ENCODE measurements at regions not wholly inside any gene's neighbourhood (a gene's known extent, or its start where the extent isn't known, plus 50 kb on each side); places are given as distances from the start of the nearest gene placed in this dataset.
"Not testable (repeated sequence)": the region's sequence is repeated elsewhere in the genome, so short reads cannot be mapped to it uniquely, and the experiment has no call there.

- Mint-ChIP-seq H3K4me3 (no peak overlapping the region), H3K4me1 (ENCODE audit: low read depth) (no peaks in the 10 kb centered on the region), H3K36me3 (ENCODE audit: low read depth) (no peaks in the 10 kb centered on the region), H3K27me3 (no peaks in the 10 kb centered on the region), H3K9me3 (peaks cover 4% of the 10 kb centered on the region), H3K27ac (no peak overlapping the region)
- no peak for DNase-seq
Observed at GRCh38 chr15:36160351-36160750, 419.1 kb upstream of the CDIN1 start.

- H3K4me3 Mint-ChIP-seq = no peak overlapping the region
- H3K27ac Mint-ChIP-seq = no peak overlapping the region
- peaks cover 3% of the 10 kb centered on the region for H3K9me3 Mint-ChIP-seq
- H3K36me3 Mint-ChIP-seq (ENCODE audit: low read depth) = no peaks in the 10 kb centered on the region
- no peak for DNase-seq
- no peaks in the 10 kb centered on the region for H3K27me3 Mint-ChIP-seq
- H3K4me1 Mint-ChIP-seq (ENCODE audit: low read depth) = no peaks in the 10 kb centered on the region
Observed at GRCh38 chr15:36161108-36161507, 418.3 kb upstream of the CDIN1 start.

- no peak for DNase-seq
- peaks cover 8% of the 10 kb centered on the region for H3K9me3 Mint-ChIP-seq
- H3K36me3 Mint-ChIP-seq (ENCODE audit: low read depth) = no peaks in the 10 kb centered on the region
- no peak overlapping the region for H3K27ac Mint-ChIP-seq
- no peak overlapping the region for H3K4me3 Mint-ChIP-seq
- H3K4me1 Mint-ChIP-seq (ENCODE audit: low read depth) = no peaks in the 10 kb centered on the region
- H3K27me3 Mint-ChIP-seq = no peaks in the 10 kb centered on the region
Observed at GRCh38 chr15:36161771-36162212, 417.6 kb upstream of the CDIN1 start.

GRCh38 chr15:36163983-36164382, 415.4 kb upstream of the CDIN1 start:
- not testable (repeated sequence) for DNase-seq; H3K36me3 Mint-ChIP-seq (ENCODE audit: low read depth); H3K4me1 Mint-ChIP-seq (ENCODE audit: low read depth); H3K4me3 Mint-ChIP-seq; H3K27ac Mint-ChIP-seq; H3K27me3 Mint-ChIP-seq; H3K9me3 Mint-ChIP-seq

- no peak for DNase-seq
- Mint-ChIP-seq H3K4me3 (no peak overlapping the region), H3K4me1 (ENCODE audit: low read depth) (no peaks in the 10 kb centered on the region), H3K27ac (no peak overlapping the region), H3K9me3 (no peaks in the 10 kb centered on the region), H3K27me3 (no peaks in the 10 kb centered on the region), H3K36me3 (ENCODE audit: low read depth) (no peaks in the 10 kb centered on the region)
Observed at GRCh38 chr15:36172955-36173354, 406.5 kb upstream of the CDIN1 start.

GRCh38 chr15:36175186-36175740, 404.2 kb upstream of the CDIN1 start:
- Mint-ChIP-seq H3K36me3 (ENCODE audit: low read depth) (no peaks in the 10 kb centered on the region), H3K27me3 (no peaks in the 10 kb centered on the region), H3K9me3 (no peaks in the 10 kb centered on the region), H3K4me3 (no peak overlapping the region), H3K27ac (no peak overlapping the region), H3K4me1 (ENCODE audit: low read depth) (no peaks in the 10 kb centered on the region)
- no peak for DNase-seq

GRCh38 chr15:36175741-36176291, 403.6 kb upstream of the CDIN1 start:
- Mint-ChIP-seq H3K27me3 (no peaks in the 10 kb centered on the region), H3K4me3 (no peak overlapping the region), H3K9me3 (no peaks in the 10 kb centered on the region), H3K36me3 (ENCODE audit: low read depth) (no peaks in the 10 kb centered on the region), H3K27ac (no peak overlapping the region), H3K4me1 (ENCODE audit: low read depth) (no peaks in the 10 kb centered on the region)
- DNase-seq = no peak

GRCh38 chr15:36177590-36178302, 401.7 kb upstream of the CDIN1 start:
- Mint-ChIP-seq H3K4me1 (ENCODE audit: low read depth) (no peaks in the 10 kb centered on the region), H3K36me3 (ENCODE audit: low read depth) (no peaks in the 10 kb centered on the region), H3K27ac (no peak overlapping the region), H3K27me3 (no peaks in the 10 kb centered on the region), H3K4me3 (no peak overlapping the region), H3K9me3 (no peaks in the 10 kb centered on the region)
- no peak for DNase-seq

GRCh38 chr15:36178303-36178633, 401.2 kb upstream of the CDIN1 start:
- H3K27ac Mint-ChIP-seq = no peak overlapping the region
- H3K36me3 Mint-ChIP-seq (ENCODE audit: low read depth) = no peaks in the 10 kb centered on the region
- DNase-seq = no peak

GRCh38 chr15:36183201-36183600, 396.2 kb upstream of the CDIN1 start:
- Mint-ChIP-seq H3K4me1 (ENCODE audit: low read depth) (no peaks in the 10 kb centered on the region), H3K36me3 (ENCODE audit: low read depth) (no peaks in the 10 kb centered on the region), H3K27me3 (no peaks in the 10 kb centered on the region), H3K9me3 (peaks cover 2% of the 10 kb centered on the region), H3K27ac (no peak overlapping the region), H3K4me3 (no peak overlapping the region)
- no peak for DNase-seq

More at GRCh38 chr15:36178303-36178633, 401.2 kb upstream of the CDIN1 start:
- no peaks in the 10 kb centered on the region for H3K4me1 Mint-ChIP-seq (ENCODE audit: low read depth)
- H3K9me3 Mint-ChIP-seq = no peaks in the 10 kb centered on the region
- H3K27me3 Mint-ChIP-seq = no peaks in the 10 kb centered on the region
- H3K4me3 Mint-ChIP-seq = no peak overlapping the region

- Mint-ChIP-seq H3K4me1 (ENCODE audit: low read depth) (no peaks in the 10 kb centered on the region), H3K27ac (no peak overlapping the region), H3K36me3 (ENCODE audit: low read depth) (no peaks in the 10 kb centered on the region), H3K9me3 (peaks cover 2% of the 10 kb centered on the region), H3K27me3 (no peaks in the 10 kb centered on the region), H3K4me3 (no peak overlapping the region)
- DNase-seq = no peak
Observed at GRCh38 chr15:36185438-36185837, 394.0 kb upstream of the CDIN1 start.

GRCh38 chr15:36185845-36186244, 393.6 kb upstream of the CDIN1 start:
- Mint-ChIP-seq H3K4me3 (no peak overlapping the region), H3K9me3 (peaks cover 2% of the 10 kb centered on the region), H3K27me3 (no peaks in the 10 kb centered on the region), H3K4me1 (ENCODE audit: low read depth) (no peaks in the 10 kb centered on the region), H3K27ac (no peak overlapping the region), H3K36me3 (ENCODE audit: low read depth) (no peaks in the 10 kb centered on the region)
- DNase-seq = no peak

- no peak overlapping the region for H3K27ac Mint-ChIP-seq
- H3K4me1 Mint-ChIP-seq (ENCODE audit: low read depth) = no peaks in the 10 kb centered on the region
- no peak for DNase-seq
- H3K27me3 Mint-ChIP-seq = no peaks in the 10 kb centered on the region
- H3K36me3 Mint-ChIP-seq (ENCODE audit: low read depth) = no peaks in the 10 kb centered on the region
- H3K9me3 Mint-ChIP-seq = peaks cover 4% of the 10 kb centered on the region
- H3K4me3 Mint-ChIP-seq = no peak overlapping the region
Observed at GRCh38 chr15:36186376-36186775, 393.1 kb upstream of the CDIN1 start.

- Mint-ChIP-seq H3K4me3 (no peak overlapping the region), H3K27me3 (no peaks in the 10 kb centered on the region), H3K4me1 (ENCODE audit: low read depth) (no peaks in the 10 kb centered on the region), H3K36me3 (ENCODE audit: low read depth) (no peaks in the 10 kb centered on the region), H3K27ac (no peak overlapping the region), H3K9me3 (peaks cover 5% of the 10 kb centered on the region)
- no peak for DNase-seq
Observed at GRCh38 chr15:36191459-36191858, 388.0 kb upstream of the CDIN1 start.

- H3K4me1 Mint-ChIP-seq (ENCODE audit: low read depth); H3K9me3 Mint-ChIP-seq; H3K36me3 Mint-ChIP-seq (ENCODE audit: low read depth); H3K27ac Mint-ChIP-seq; H3K27me3 Mint-ChIP-seq; H3K4me3 Mint-ChIP-seq; DNase-seq: not testable (repeated sequence)
Observed at GRCh38 chr15:36195361-36196007, 383.9 kb upstream of the CDIN1 start.

Measured in activated T-cell treated with anti-CD3 and anti-CD28 coated beads, Interleukin-2, amount 50 U/mL, for 24 hours (primary cell).